ENCODE measurements at regions not wholly inside any gene's neighbourhood (a gene's known extent, or its start where the extent isn't known, plus 50 kb on each side); places are given as distances from the start of the nearest gene placed in this dataset.

- Histone ChIP-seq H3K27me3 (replicated peaks in 1 of 7) (no peaks in the 10 kb centered on the region), H3K4me1 (no peaks in the 10 kb centered on the region), H3K9me3 (peaks cover 0 to 7% (median 0%) of the 10 kb centered on the region in 8 donors), H3K4me3 (no peak overlapping the region), H3K27ac (no peak overlapping the region), H3K36me3 (no peaks in the 10 kb centered on the region)
- intact Hi-C loops (cut with DNase I; ENCODE audit: low total_unique reads) = no loop called here
- TF ChIP-seq CTCF (IDR thresholded peaks at IDR 0.05 in 8 of 11, conservative IDR thresholded peaks at IDR 0.05 in 3 of 11) (no peak), POLR2AphosphoS5 (IDR thresholded peaks at IDR 0.05) (no peak), POLR2A (IDR thresholded peaks at IDR 0.05) (no peak)
- no peak for DNase-seq
- 85 to 98% (median 94%) methylated on average over 3 of the region's 3 CpGs for WGBS, 5 donors
Measured at GRCh38 chr5:123719004-123719403, 207.0 kb downstream of the CSNK1G3 start.

- DNase-seq = no peak
- intact Hi-C loops (cut with DNase I; ENCODE audit: low total_unique reads) = no loop called here
- Histone ChIP-seq H3K4me3 (no peak overlapping the region), H3K4me1 (no peaks in the 10 kb centered on the region), H3K27ac (no peak overlapping the region), H3K9me3 (peaks cover 0 to 15% (median 1%) of the 10 kb centered on the region in 8 donors), H3K36me3 (no peaks in the 10 kb centered on the region), H3K27me3 (replicated peaks in 1 of 7) (no peaks in the 10 kb centered on the region)
- TF ChIP-seq POLR2A (IDR thresholded peaks at IDR 0.05) (no peak), POLR2AphosphoS5 (IDR thresholded peaks at IDR 0.05) (no peak), CTCF (IDR thresholded peaks at IDR 0.05 in 8 of 11, conservative IDR thresholded peaks at IDR 0.05 in 3 of 11) (no peak)
- 6 to 43% (median 18%) methylated on average over 1 of the region's 1 CpG for WGBS, 5 donors
Measured at GRCh38 chr5:123718238-123718637, 206.3 kb downstream of the CSNK1G3 start.

GRCh38 chr5:123717139-123717538 lies 205.2 kb downstream of the CSNK1G3 start:
- TF ChIP-seq CTCF (IDR thresholded peaks at IDR 0.05 in 8 of 11, conservative IDR thresholded peaks at IDR 0.05 in 3 of 11) (no peak), POLR2AphosphoS5 (IDR thresholded peaks at IDR 0.05) (no peak), POLR2A (IDR thresholded peaks at IDR 0.05) (no peak)
- Histone ChIP-seq H3K9me3 (peaks cover 0 to 26% (median 10%) of the 10 kb centered on the region in 8 donors), H3K36me3 (no peaks in the 10 kb centered on the region), H3K27ac (no peak overlapping the region), H3K4me1 (no peaks in the 10 kb centered on the region), H3K27me3 (replicated peaks in 1 of 7) (no peaks in the 10 kb centered on the region), H3K4me3 (no peak overlapping the region)
- DNase-seq = no peak
- intact Hi-C loops (cut with DNase I; ENCODE audit: low total_unique reads) = no loop called here

DNA sequence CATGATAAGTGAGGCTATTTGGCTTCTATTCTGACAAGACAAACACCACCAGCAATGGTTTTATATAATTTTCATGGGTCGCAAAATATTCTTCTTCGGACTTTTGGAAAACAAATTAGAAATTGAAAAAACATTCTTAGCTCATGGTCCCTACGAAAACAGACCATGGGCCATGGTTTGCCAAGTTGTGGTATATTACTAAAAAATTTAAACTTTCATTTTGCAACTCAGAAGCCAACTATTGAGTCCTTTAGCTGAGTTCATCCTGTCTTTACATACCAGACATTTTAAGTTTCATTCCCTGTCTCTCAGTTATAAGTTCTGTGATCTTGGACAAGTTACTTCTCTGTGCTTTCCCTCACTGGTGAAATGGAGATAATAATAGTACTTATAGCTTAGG lies 198.1 kb downstream of the CSNK1G3 start:
- intact Hi-C loops (cut with DNase I; ENCODE audit: low total_unique reads) = no loop called here
- 87 to 98% (median 89%) methylated on average over 3 of the region's 3 CpGs for WGBS, 5 donors
- Histone ChIP-seq H3K4me1 (peaks cover 0 to 3% (median 0%) of the 10 kb centered on the region in 6 donors), H3K36me3 (no peaks in the 10 kb centered on the region), H3K27ac (peak overlapping the region in 3 of 8 donors; percentile 15 to 27 (median 22)), H3K4me3 (no peak overlapping the region), H3K9me3 (peaks cover 0 to 51% (median 25%) of the 10 kb centered on the region in 8 donors), H3K27me3 (replicated peaks in 1 of 7) (no peaks in the 10 kb centered on the region)
- TF ChIP-seq POLR2AphosphoS5 (IDR thresholded peaks at IDR 0.05) (no peak), CTCF (IDR thresholded peaks at IDR 0.05 in 8 of 11, conservative IDR thresholded peaks at IDR 0.05 in 3 of 11) (no peak), POLR2A (IDR thresholded peaks at IDR 0.05) (no peak)
- DNase-seq = no peak

All from spleen (tissue), 11 donors.